Hematopoietic multipotent progenitor cell treated with erythropoietin and hydrocortisone succinate and interleukin-3 and kit ligand, for 17 days (in vitro differentiated cells): ENCODE measurements at regions not wholly inside any gene's neighbourhood (a gene's known extent, or its start where the extent isn't known, plus 50 kb on each side); places are given as distances from the start of the nearest gene placed in this dataset.

Experiments used
- DNase-seq: peaks from one replicate; pipeline ENCODE4 v3.0.0-alpha.2; 2015; ENCODE audit warnings: low spot score

GRCh38 chr20:7415427-7415826 is 524.8 kb downstream of the HAO1 start:
- no peak for DNase-seq

- no peak for DNase-seq
These were observed 523.9 kb downstream of the HAO1 start for GRCh38 chr20:7416382-7416781.

GRCh38 chr20:7420345-7420744 is 519.9 kb downstream of the HAO1 start:
- no peak for DNase-seq

- DNase-seq: no peak
These were observed 513.3 kb downstream of the HAO1 start for GRCh38 chr20:7426890-7427496.

GRCh38 chr20:7428946-7429345 is 511.3 kb downstream of the HAO1 start:
- DNase-seq: no peak

GRCh38 chr20:7432612-7433011 is 507.6 kb downstream of the HAO1 start:
- no peak for DNase-seq

GRCh38 chr20:7437311-7437710 is 502.9 kb downstream of the HAO1 start:
- DNase-seq: no peak

GRCh38 chr20:7449269-7449668 is 491.0 kb downstream of the HAO1 start:
- DNase-seq: no peak

- no peak for DNase-seq
These were observed 487.4 kb downstream of the HAO1 start for GRCh38 chr20:7452890-7453289.

GRCh38 chr20:7454047-7454446 is 486.2 kb downstream of the HAO1 start:
- no peak for DNase-seq

GRCh38 chr20:7458459-7458858 is 481.8 kb downstream of the HAO1 start:
- DNase-seq: no peak

- DNase-seq: no peak
These were observed 481.2 kb downstream of the HAO1 start for GRCh38 chr20:7459083-7459482.

GRCh38 chr20:7463290-7463689 is 477.0 kb downstream of the HAO1 start:
- no peak for DNase-seq

GRCh38 chr20:7470912-7471311 is 469.3 kb downstream of the HAO1 start:
- DNase-seq: no peak

GRCh38 chr20:7490288-7490687 is 450.0 kb downstream of the HAO1 start:
- no peak for DNase-seq

GRCh38 chr20:7492257-7492656 is 448.0 kb downstream of the HAO1 start:
- DNase-seq: no peak

- DNase-seq: no peak
These were observed 446.9 kb downstream of the HAO1 start for GRCh38 chr20:7493311-7493710.

- no peak for DNase-seq
These were observed 443.8 kb downstream of the HAO1 start for GRCh38 chr20:7496394-7496991.

- DNase-seq: no peak
These were observed 442.3 kb downstream of the HAO1 start for GRCh38 chr20:7497985-7498384.

GRCh38 chr20:7499201-7499600 is 441.1 kb downstream of the HAO1 start:
- no peak for DNase-seq

GRCh38 chr20:7500231-7500663 is 440.0 kb downstream of the HAO1 start:
- no peak for DNase-seq

GRCh38 chr20:7503501-7503900 is 436.8 kb downstream of the HAO1 start:
- no peak for DNase-seq

- no peak for DNase-seq
These were observed 435.0 kb downstream of the HAO1 start for GRCh38 chr20:7505152-7505834.

GRCh38 chr20:7505835-7506221 is 434.4 kb downstream of the HAO1 start:
- no peak for DNase-seq
